ENCODE measurements at regions not wholly inside any gene's neighbourhood (a gene's known extent, or its start where the extent isn't known, plus 50 kb on each side); places are given as distances from the start of the nearest gene placed in this dataset.

DNA sequence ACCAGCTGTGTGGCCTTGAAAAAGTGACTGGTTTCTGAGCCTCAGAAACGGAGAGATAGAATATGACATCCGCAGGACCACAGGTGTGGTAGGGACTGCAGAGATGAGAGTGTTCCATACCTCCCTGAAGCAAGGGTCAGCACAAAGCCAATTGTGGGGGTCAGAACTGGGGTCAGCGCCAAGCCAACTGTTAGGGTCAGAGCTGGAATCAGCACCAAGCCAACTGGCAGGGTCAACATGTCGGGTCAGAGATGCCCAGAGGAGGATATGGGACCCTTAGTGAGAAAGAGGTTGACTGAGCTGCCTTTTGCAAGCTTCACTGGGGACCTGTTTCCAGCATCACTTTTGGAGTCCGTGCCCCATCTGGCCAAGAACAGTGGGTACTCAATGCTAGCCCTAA lies 93.9 kb downstream of the MATN1 start:
- Histone ChIP-seq H3K4me1 (ENCODE audit: insufficient read depth) (no peaks in the 10 kb centered on the region), H3K9me3 (peaks cover 0 to 4% of the 10 kb centered on the region in 2 donors), H3K27me3 (no peaks in the 10 kb centered on the region), H3K36me3 (no peaks in the 10 kb centered on the region), H3K4me3 (no peak overlapping the region), H3K27ac (no peak overlapping the region)
- no peak for DNase-seq
- no peak for TF ChIP-seq EP300 (IDR thresholded peaks at IDR 0.05)
- TF ChIP-seq, protein P1, sequence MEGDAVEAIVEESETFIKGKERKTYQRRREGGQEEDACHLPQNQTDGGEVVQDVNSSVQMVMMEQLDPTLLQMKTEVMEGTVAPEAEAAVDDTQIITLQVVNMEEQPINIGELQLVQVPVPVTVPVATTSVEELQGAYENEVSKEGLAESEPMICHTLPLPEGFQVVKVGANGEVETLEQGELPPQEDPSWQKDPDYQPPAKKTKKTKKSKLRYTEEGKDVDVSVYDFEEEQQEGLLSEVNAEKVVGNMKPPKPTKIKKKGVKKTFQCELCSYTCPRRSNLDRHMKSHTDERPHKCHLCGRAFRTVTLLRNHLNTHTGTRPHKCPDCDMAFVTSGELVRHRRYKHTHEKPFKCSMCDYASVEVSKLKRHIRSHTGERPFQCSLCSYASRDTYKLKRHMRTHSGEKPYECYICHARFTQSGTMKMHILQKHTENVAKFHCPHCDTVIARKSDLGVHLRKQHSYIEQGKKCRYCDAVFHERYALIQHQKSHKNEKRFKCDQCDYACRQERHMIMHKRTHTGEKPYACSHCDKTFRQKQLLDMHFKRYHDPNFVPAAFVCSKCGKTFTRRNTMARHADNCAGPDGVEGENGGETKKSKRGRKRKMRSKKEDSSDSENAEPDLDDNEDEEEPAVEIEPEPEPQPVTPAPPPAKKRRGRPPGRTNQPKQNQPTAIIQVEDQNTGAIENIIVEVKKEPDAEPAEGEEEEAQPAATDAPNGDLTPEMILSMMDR (IDR thresholded peaks at IDR 0.05) = no peak
- no peak for TF ChIP-seq POLR2A (IDR thresholded peaks at IDR 0.05)
- intact Hi-C loops (cut with DNase I) = no loop called here
- 62 to 75% (median 67%) methylated on average over 5 of the region's 5 CpGs for WGBS, 3 donors

DNA sequence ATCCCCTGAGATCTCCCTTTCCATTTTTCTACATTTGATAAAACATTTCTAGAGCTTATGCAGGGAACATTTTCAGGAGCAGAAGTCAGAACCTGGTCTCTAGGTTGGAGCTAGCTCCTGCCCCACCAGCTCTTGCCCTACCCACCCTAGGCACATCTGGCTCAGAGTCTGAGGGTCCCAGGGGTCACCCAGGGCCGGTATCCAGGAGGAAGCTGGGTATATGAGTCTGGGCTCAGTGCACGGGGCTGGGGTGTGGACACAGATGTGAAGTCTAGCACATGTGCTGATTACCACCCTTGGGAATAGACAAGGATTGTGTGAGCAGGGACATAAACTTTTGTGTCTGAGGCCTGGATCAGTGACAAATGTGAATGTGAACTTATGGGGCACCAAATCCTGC lies 95.4 kb downstream of the MATN1 start:
- 66 to 74% (median 70%) methylated on average over 2 of the region's 2 CpGs for WGBS, 3 donors
- DNase-seq = no peak
- H3K9me3 ChIP-seq = peaks cover 0 to 4% of the 10 kb centered on the region in 2 donors
- no peaks in the 10 kb centered on the region for H3K4me1 ChIP-seq (ENCODE audit: insufficient read depth)
- no peak overlapping the region for H3K27ac ChIP-seq
- TF ChIP-seq POLR2A (IDR thresholded peaks at IDR 0.05) (no peak), EP300 (IDR thresholded peaks at IDR 0.05) (no peak)
- TF ChIP-seq, protein P1 (IDR thresholded peaks at IDR 0.05) = no peak
- no peaks in the 10 kb centered on the region for H3K27me3 ChIP-seq
- no peak overlapping the region for H3K4me3 ChIP-seq
- intact Hi-C loops (cut with DNase I) = no loop called here
- no peaks in the 10 kb centered on the region for H3K36me3 ChIP-seq

DNA sequence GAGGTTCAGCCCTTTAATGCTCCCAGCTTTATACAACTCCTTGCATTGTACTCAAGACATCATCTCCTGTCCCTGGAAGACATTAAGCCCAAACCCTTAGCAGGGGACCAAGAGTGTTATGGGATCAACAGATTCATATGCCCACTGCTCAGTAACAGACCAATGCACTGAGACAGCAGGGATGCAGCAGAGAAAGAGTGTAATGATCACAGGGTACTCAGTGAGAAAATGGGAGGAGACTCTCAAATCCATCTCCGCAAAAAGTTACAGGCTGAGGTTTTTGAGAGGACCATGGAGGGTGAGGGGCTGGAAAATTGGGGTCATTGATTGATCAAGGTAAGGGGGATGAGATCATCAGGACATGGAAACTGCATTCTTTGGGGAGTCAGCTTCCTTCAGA lies 96.2 kb downstream of the MATN1 start:
- H3K36me3 ChIP-seq = no peaks in the 10 kb centered on the region
- 83 to 90% (median 86%) methylated on average over 1 of the region's 1 CpG for WGBS, 3 donors
- H3K27me3 ChIP-seq = no peaks in the 10 kb centered on the region
- TF ChIP-seq EP300 (IDR thresholded peaks at IDR 0.05) (no peak), POLR2A (IDR thresholded peaks at IDR 0.05) (no peak)
- TF ChIP-seq, protein P1 (IDR thresholded peaks at IDR 0.05) = no peak
- H3K27ac ChIP-seq = no peak overlapping the region
- H3K9me3 ChIP-seq = peaks cover 0 to 4% of the 10 kb centered on the region in 2 donors
- intact Hi-C loops (cut with DNase I) = no loop called here
- H3K4me1 ChIP-seq (ENCODE audit: insufficient read depth) = no peaks in the 10 kb centered on the region
- no peak for DNase-seq
- H3K4me3 ChIP-seq = no peak overlapping the region

DNA sequence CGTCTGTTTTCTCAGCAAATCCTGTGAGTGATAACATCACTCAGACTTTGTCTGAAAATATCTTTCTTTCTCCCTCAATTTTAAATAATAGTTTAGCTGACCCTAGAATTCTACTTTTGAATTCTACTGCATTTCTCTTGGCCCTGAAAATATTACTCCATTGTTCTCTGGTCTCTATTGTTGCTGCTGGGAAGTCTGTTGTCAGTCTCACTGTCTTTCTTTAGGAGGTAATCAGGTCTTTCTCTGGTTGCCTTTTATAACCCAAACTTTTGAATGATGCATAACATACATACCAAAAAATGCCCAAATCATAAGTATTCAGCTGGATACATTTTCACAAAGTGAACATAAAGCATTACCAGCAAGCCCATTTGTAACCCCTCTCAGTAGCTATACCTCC lies 100.0 kb downstream of the MATN1 start:
- H3K9me3 ChIP-seq = peaks cover 0 to 4% of the 10 kb centered on the region in 2 donors
- H3K27me3 ChIP-seq = no peaks in the 10 kb centered on the region
- TF ChIP-seq, protein P1 (IDR thresholded peaks at IDR 0.05) = no peak
- TF ChIP-seq EP300 (IDR thresholded peaks at IDR 0.05) = no peak
- no peak for DNase-seq
- H3K4me1 ChIP-seq (ENCODE audit: insufficient read depth) = no peaks in the 10 kb centered on the region
- no peaks in the 10 kb centered on the region for H3K36me3 ChIP-seq
- intact Hi-C loops (cut with DNase I) = no loop called here
- 92 to 100% (median 95%) methylated on average over 1 of the region's 1 CpG for WGBS, 3 donors
- H3K27ac ChIP-seq = no peak overlapping the region
- H3K4me3 ChIP-seq = no peak overlapping the region

DNA sequence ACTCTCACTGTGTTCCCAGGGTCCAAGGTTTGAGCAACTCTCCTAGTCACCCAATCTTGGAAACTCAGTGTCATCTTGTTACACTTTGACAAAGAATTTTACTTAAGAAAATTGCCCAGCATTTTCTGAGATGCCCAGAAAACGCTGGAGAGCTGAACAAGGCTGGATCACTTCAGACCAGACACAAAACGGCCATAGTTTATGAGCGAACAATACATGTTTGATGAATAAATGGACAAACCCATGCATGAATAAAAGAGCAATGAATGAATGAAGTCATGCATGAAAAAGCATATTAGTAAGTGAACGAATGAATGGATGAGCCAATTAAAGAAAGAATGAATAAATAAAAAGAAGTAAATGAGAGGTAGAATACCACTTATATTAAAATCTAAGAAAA lies 103.8 kb downstream of the MATN1 start:
- Histone ChIP-seq H3K36me3 (no peaks in the 10 kb centered on the region), H3K4me1 (ENCODE audit: insufficient read depth) (no peaks in the 10 kb centered on the region), H3K4me3 (no peak overlapping the region), H3K27me3 (no peaks in the 10 kb centered on the region), H3K9me3 (no peaks in the 10 kb centered on the region), H3K27ac (no peak overlapping the region)
- TF ChIP-seq, protein P1 (IDR thresholded peaks at IDR 0.05) = no peak
- TF ChIP-seq POLR2A (IDR thresholded peaks at IDR 0.05) = no peak
- no peak for TF ChIP-seq EP300 (IDR thresholded peaks at IDR 0.05)
- no peak for DNase-seq
- 67 to 82% (median 76%) methylated on average over 4 of the region's 4 CpGs for WGBS, 3 donors
- intact Hi-C loops (cut with DNase I) = no loop called here

Measured in ovary (tissue), 7 donors.